Glutamatergic neuron (in vitro differentiated cells): ENCODE measurements at regions not wholly inside any gene's neighbourhood (a gene's known extent, or its start where the extent isn't known, plus 50 kb on each side); places are given as distances from the start of the nearest gene placed in this dataset.

Experiments used
- DNase-seq: peaks from one replicate; pipeline ENCODE4 v3.0.0; 2022
- H3K27ac Mint-ChIP-seq: one replicate; pipeline ENCODE4 v1.8.0; 2020; ENCODE audit warnings: mild to moderate bottlenecking, mixed read lengths, inconsistent platforms; ENCODE audit not compliant: unreplicated experiment
- H3K27me3 Mint-ChIP-seq: one replicate; pipeline ENCODE4 v1.8.0; 2020; ENCODE audit warnings: mild to moderate bottlenecking, moderate library complexity, mixed read lengths, inconsistent platforms; ENCODE audit not compliant: unreplicated experiment
- H3K36me3 Mint-ChIP-seq: one replicate; pipeline ENCODE4 v1.8.0; 2020; ENCODE audit warnings: mild to moderate bottlenecking, mixed read lengths, inconsistent platforms; ENCODE audit not compliant: unreplicated experiment
- H3K4me1 Mint-ChIP-seq: one replicate; pipeline ENCODE4 v1.8.0; 2020; ENCODE audit warnings: mild to moderate bottlenecking, low read depth, mixed read lengths, inconsistent platforms; ENCODE audit not compliant: unreplicated experiment
- H3K4me3 Mint-ChIP-seq: one replicate; pipeline ENCODE4 v1.8.0; 2020; ENCODE audit warnings: mild to moderate bottlenecking, mixed read lengths, inconsistent platforms; ENCODE audit not compliant: unreplicated experiment
- H3K9me3 Mint-ChIP-seq: one replicate; pipeline ENCODE4 v1.8.0; 2020; ENCODE audit warnings: mild to moderate bottlenecking, moderate library complexity, mixed read lengths, inconsistent platforms; ENCODE audit not compliant: unreplicated experiment
- CTCF ChIP-seq: fragments of 200-600 bp; sonication (generic); IDR thresholded peaks from one replicate; pipeline ENCODE4 v1.5.0; 2021; ENCODE audit not compliant: partially characterized antibody, unreplicated experiment

- Mint-ChIP-seq H3K4me1 (peaks cover 2% of the 10 kb centered on the region), H3K36me3 (no peaks in the 10 kb centered on the region), H3K27ac (no peak overlapping the region), H3K4me3 (no peak overlapping the region), H3K27me3 (peaks cover 1% of the 10 kb centered on the region), H3K9me3 (peaks cover 2% of the 10 kb centered on the region)
- TF ChIP-seq CTCF, result no peak
- DNase-seq, result no peak
Measured at GRCh38 chr14:50051706-50052105, 64.7 kb downstream of the VCPKMT start.

- H3K36me3 Mint-ChIP-seq, result no peaks in the 10 kb centered on the region
- DNase-seq, result no peak
- no peak overlapping the region for H3K27ac Mint-ChIP-seq
- H3K4me1 Mint-ChIP-seq, result peaks cover 4% of the 10 kb centered on the region
- TF ChIP-seq CTCF, result no peak
- H3K4me3 Mint-ChIP-seq, result no peak overlapping the region
- H3K27me3 Mint-ChIP-seq, result peaks cover 1% of the 10 kb centered on the region
- H3K9me3 Mint-ChIP-seq, result peaks cover 2% of the 10 kb centered on the region
Measured at GRCh38 chr14:50052517-50052916, 63.9 kb downstream of the VCPKMT start.

GRCh38 chr14:50053935-50054334 is 62.4 kb downstream of the VCPKMT start:
- no peaks in the 10 kb centered on the region for H3K36me3 Mint-ChIP-seq
- peaks cover 4% of the 10 kb centered on the region for H3K4me1 Mint-ChIP-seq
- H3K4me3 Mint-ChIP-seq, result no peak overlapping the region
- no peak overlapping the region for H3K27ac Mint-ChIP-seq
- DNase-seq, result no peak
- H3K9me3 Mint-ChIP-seq, result peaks cover 3% of the 10 kb centered on the region
- TF ChIP-seq CTCF, result no peak
- no peaks in the 10 kb centered on the region for H3K27me3 Mint-ChIP-seq

- H3K4me1 Mint-ChIP-seq, result peaks cover 4% of the 10 kb centered on the region
- H3K4me3 Mint-ChIP-seq, result no peak overlapping the region
- no peak overlapping the region for H3K27ac Mint-ChIP-seq
- TF ChIP-seq CTCF, result no peak
- H3K9me3 Mint-ChIP-seq, result peaks cover 5% of the 10 kb centered on the region
- no peak for DNase-seq
- no peaks in the 10 kb centered on the region for H3K27me3 Mint-ChIP-seq
- H3K36me3 Mint-ChIP-seq, result no peaks in the 10 kb centered on the region
Measured at GRCh38 chr14:50055461-50056228, 60.7 kb downstream of the VCPKMT start.

GRCh38 chr14:50056435-50056834 is 59.9 kb downstream of the VCPKMT start:
- Mint-ChIP-seq H3K4me1 (peaks cover 11% of the 10 kb centered on the region), H3K4me3 (no peak overlapping the region), H3K36me3 (no peaks in the 10 kb centered on the region), H3K27ac (no peak overlapping the region), H3K27me3 (no peaks in the 10 kb centered on the region), H3K9me3 (peaks cover 3% of the 10 kb centered on the region)
- no peak for TF ChIP-seq CTCF
- no peak for DNase-seq
